OCI-LY3 (cell line): ENCODE measurements at regions not wholly inside any gene's neighbourhood (a gene's known extent, or its start where the extent isn't known, plus 50 kb on each side); places are given as distances from the start of the nearest gene placed in this dataset.
"Not testable (repeated sequence)": the region's sequence is repeated elsewhere in the genome, so short reads cannot be mapped to it uniquely, and the experiment has no call there.

ENCODE experiments used
- H2AFZ ChIP-seq: fragments of 200-600, 300-600 bp; shearing (Covaris generic); 2 replicates; pipeline ENCODE4 v1.6.0; 2014; ENCODE audit warnings: antibody characterized with exemption, low read depth, low read length
- H3K27ac ChIP-seq: fragments of 200-600, 300-600 bp; sonication (generic); 2 replicates; pipeline ENCODE4 v1.5.1; 2014; ENCODE audit warnings: mild to moderate bottlenecking, low read length, moderate library complexity, mixed read lengths
- H3K27me3 ChIP-seq: fragments of 200-600, 300-600 bp; sonication (generic); 2 replicates; pipeline ENCODE4 v1.6.1; 2014; ENCODE audit warnings: low read depth, low read length, mixed read lengths
- H3K36me3 ChIP-seq: fragments of 200-600, 300-600 bp; sonication (generic); replicated peaks from 2 replicates; pipeline ENCODE3; 2014; ENCODE audit warnings: low read depth, low read length, mixed read lengths
- H3K4me1 ChIP-seq: fragments of 300-600, 200-600 bp; sonication (generic); 2 replicates; pipeline ENCODE4 v1.6.1; 2014; ENCODE audit warnings: low read length, mixed read lengths
- H3K4me2 ChIP-seq: fragments of 200-600, 300-600 bp; sonication (generic); 2 replicates; pipeline ENCODE4 v1.6.1; 2014; ENCODE audit warnings: low read length, mixed read lengths
- H3K4me3 ChIP-seq: fragments of 300-600, 200-600 bp; sonication (generic); 2 replicates; pipeline ENCODE4 v1.5.1; 2014; ENCODE audit warnings: antibody characterized with exemption, mild to moderate bottlenecking, low read length, moderate library complexity
- H3K79me2 ChIP-seq: fragments of 300-600, 200-600 bp; shearing (Covaris generic); 2 replicates; pipeline ENCODE4 v1.6.1; 2014; ENCODE audit warnings: mild to moderate bottlenecking, low read length, mixed read lengths
- H3K9ac ChIP-seq: fragments of 300-600, 200-600 bp; shearing (Covaris generic); 2 replicates; pipeline ENCODE4 v1.6.0; 2014; ENCODE audit warnings: mild to moderate bottlenecking, low read length, moderate library complexity
- H3K9me3 ChIP-seq: fragments of 200-600, 300-600 bp; shearing (Covaris generic); 2 replicates; pipeline ENCODE4 v1.6.1; 2014; ENCODE audit warnings: low read length, mixed read lengths; ENCODE audit not compliant: insufficient read depth
- H4K20me1 ChIP-seq: fragments of 200-600, 300-600 bp; sonication (generic); 2 replicates; pipeline ENCODE4 v1.6.1; 2016; ENCODE audit warnings: low read length, mixed read lengths; ENCODE audit not compliant: insufficient read depth
- CTCF ChIP-seq: fragments of 200-600, 300-600 bp; sonication (generic); IDR thresholded peaks from 2 replicates; pipeline ENCODE4 v1.5.1; 2014; ENCODE audit warnings: antibody characterized with exemption, low read length, low read depth
- EZH2phosphoT487 ChIP-seq: fragments of 200-600 bp; shearing (Covaris generic); IDR thresholded peaks from 2 replicates; pipeline ENCODE4 v1.6.1; 2018; ENCODE audit warnings: antibody characterized with exemption, mixed run types, low read depth

GRCh38 chr15:19956124-19956796 lies 585.3 kb downstream of the GOLGA6L6 start:
- no peak overlapping the region for H3K27ac ChIP-seq
- no peaks in the 10 kb centered on the region for H4K20me1 ChIP-seq
- no peak overlapping the region for H3K9ac ChIP-seq

DNA sequence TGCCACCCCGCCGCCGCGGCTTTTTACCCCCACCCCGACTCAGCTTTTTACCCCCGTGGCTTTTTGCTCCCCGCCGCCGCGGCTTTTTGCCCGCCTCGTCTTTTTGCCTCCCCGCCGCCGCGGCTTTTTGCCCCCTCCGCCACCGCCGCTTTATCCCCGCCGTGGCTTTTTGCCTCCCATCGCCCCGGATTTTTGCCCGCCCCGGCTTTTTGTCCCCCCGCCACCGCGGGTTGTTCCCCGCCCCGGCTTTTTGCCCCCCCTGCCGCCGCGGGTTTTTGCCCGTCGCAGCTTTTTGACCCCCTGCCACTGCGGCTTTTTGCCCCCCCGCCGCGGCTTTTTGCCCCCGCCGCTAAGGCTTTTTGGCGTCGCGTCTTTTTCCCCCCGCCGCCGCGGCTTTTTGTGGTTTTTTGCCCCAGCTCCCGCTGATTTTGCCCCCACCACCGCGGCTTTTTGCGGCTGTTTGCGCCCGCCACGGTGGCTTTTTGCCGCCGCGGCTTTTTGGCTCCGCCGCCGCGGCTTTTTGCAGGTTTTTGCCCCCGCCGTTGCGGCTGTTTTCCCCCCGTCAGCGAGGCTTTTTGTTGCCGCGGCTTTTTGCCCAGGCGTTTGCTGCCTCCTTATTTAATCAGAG lies 597.2 kb downstream of the GOLGA6L6 start:
- H3K4me2 ChIP-seq, result no peak overlapping the region
- no peaks in the 10 kb centered on the region for H3K9me3 ChIP-seq

More at GRCh38 chr15:19956124-19956796, 585.3 kb downstream of the GOLGA6L6 start:
- H3K9me3 ChIP-seq, result no peaks in the 10 kb centered on the region
- no peak overlapping the region for H2AFZ ChIP-seq
- no peak overlapping the region for H3K4me3 ChIP-seq
- no peak overlapping the region for H3K4me2 ChIP-seq
- no peaks in the 10 kb centered on the region for H3K27me3 ChIP-seq
- no peaks in the 10 kb centered on the region for H3K4me1 ChIP-seq
- TF ChIP-seq CTCF (no peak), EZH2phosphoT487 (no peak)
- no peaks in the 10 kb centered on the region for H3K79me2 ChIP-seq
- H3K36me3 ChIP-seq, result no peaks in the 10 kb centered on the region

GRCh38 chr15:19943515-19943914 lies 598.1 kb downstream of the GOLGA6L6 start:
- H3K27me3 ChIP-seq, result no peaks in the 10 kb centered on the region
- no peak overlapping the region for H3K4me3 ChIP-seq
- H3K9me3 ChIP-seq, result no peaks in the 10 kb centered on the region
- no peaks in the 10 kb centered on the region for H3K79me2 ChIP-seq
- no peaks in the 10 kb centered on the region for H4K20me1 ChIP-seq
- H3K9ac ChIP-seq, result no peak overlapping the region
- H3K36me3 ChIP-seq, result no peaks in the 10 kb centered on the region
- no peaks in the 10 kb centered on the region for H3K4me1 ChIP-seq
- H3K27ac ChIP-seq, result no peak overlapping the region
- no peak overlapping the region for H2AFZ ChIP-seq
- TF ChIP-seq CTCF, result no peak
- TF ChIP-seq EZH2phosphoT487, result no peak
- no peak overlapping the region for H3K4me2 ChIP-seq

More for the DNA sequence above, 597.2 kb downstream of the GOLGA6L6 start:
- Histone ChIP-seq H3K27me3 (no peaks in the 10 kb centered on the region), H3K79me2 (no peaks in the 10 kb centered on the region), H3K4me3 (no peak overlapping the region), H4K20me1 (no peaks in the 10 kb centered on the region), H3K4me1 (no peaks in the 10 kb centered on the region), H3K36me3 (no peaks in the 10 kb centered on the region), H2AFZ (no peak overlapping the region), H3K9ac (no peak overlapping the region), H3K27ac (no peak overlapping the region)
- no peak for TF ChIP-seq EZH2phosphoT487
- TF ChIP-seq CTCF, result no peak

GRCh38 chr15:19903281-19903680 lies 638.3 kb downstream of the GOLGA6L6 start:
- not testable (repeated sequence) for H3K4me3 ChIP-seq, H4K20me1 ChIP-seq, H3K9me3 ChIP-seq, H2AFZ ChIP-seq, H3K79me2 ChIP-seq, H3K27me3 ChIP-seq, H3K27ac ChIP-seq, H3K36me3 ChIP-seq, H3K4me1 ChIP-seq, H3K4me2 ChIP-seq, H3K9ac ChIP-seq

- H3K9me3 ChIP-seq, H3K4me2 ChIP-seq, H4K20me1 ChIP-seq, H3K79me2 ChIP-seq, H3K27ac ChIP-seq, H3K9ac ChIP-seq, H2AFZ ChIP-seq, H3K36me3 ChIP-seq, H3K4me3 ChIP-seq, H3K4me1 ChIP-seq, H3K27me3 ChIP-seq: not testable (repeated sequence)
Observed at GRCh38 chr15:19902388-19902787, 639.2 kb downstream of the GOLGA6L6 start.

DNA sequence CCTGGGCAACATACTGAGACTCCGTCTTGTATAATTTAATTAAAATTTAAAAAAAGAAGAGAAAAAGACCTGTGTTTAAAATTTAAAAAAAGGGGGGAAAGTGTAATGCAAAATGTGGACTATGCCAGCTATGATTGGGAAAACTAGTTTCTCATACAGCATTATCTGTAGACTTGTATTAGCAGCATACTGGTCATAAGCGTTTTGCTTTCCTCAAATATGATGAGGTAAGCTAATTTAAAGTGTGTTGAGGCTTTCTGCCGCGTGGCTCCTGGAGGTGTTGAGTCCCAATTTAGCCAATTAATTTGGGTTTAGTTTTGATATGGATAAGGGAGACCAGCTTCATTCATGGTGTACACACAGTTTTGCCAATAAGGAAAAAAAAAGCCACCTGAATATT lies 640.2 kb downstream of the GOLGA6L6 start:
- not testable (repeated sequence) for H4K20me1 ChIP-seq, H3K4me2 ChIP-seq, H3K27me3 ChIP-seq, H3K27ac ChIP-seq, H3K4me3 ChIP-seq, H3K9ac ChIP-seq, H2AFZ ChIP-seq, H3K79me2 ChIP-seq, H3K9me3 ChIP-seq, H3K4me1 ChIP-seq, H3K36me3 ChIP-seq
